ENCODE measurements at regions not wholly inside any gene's neighbourhood (a gene's known extent, or its start where the extent isn't known, plus 50 kb on each side); places are given as distances from the start of the nearest gene placed in this dataset.

DNA sequence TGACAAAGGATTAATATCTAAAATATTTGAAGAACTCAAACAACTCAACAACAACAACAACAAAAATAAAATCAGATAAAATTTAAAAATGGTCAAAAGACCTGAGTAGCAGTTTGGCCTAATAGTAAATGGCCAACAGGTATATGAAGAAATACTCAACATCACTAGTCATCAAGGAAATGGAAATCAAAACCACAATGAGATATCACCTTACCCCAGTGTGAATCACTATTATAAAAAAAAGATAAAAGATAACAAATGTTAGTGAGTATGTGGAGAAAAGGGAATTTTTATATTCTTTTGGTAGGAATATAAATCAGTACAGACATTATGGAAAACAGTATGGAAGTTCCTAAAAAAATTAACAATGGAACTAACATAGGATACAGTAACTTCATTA is 247.9 kb upstream of the TRPC7 start:
- TF ChIP-seq CHD1 (IDR thresholded peaks at IDR 0.05; ENCODE audit: low read depth, low read length), result no peak
- TF ChIP-seq EP300 (IDR thresholded peaks at IDR 0.05; ENCODE audit: borderline replicate concordance in 1 of 2, control insufficient read depth in 1 of 2, low read depth in 2 of 2, low read length in 2 of 2), result no peak
- TF ChIP-seq YY1 (IDR thresholded peaks at IDR 0.05; ENCODE audit: low read depth, low read length), result no peak

Measured in GM12878 (cell line).